ENCODE measurements at regions not wholly inside any gene's neighbourhood (a gene's known extent, or its start where the extent isn't known, plus 50 kb on each side); places are given as distances from the start of the nearest gene placed in this dataset.

DNA sequence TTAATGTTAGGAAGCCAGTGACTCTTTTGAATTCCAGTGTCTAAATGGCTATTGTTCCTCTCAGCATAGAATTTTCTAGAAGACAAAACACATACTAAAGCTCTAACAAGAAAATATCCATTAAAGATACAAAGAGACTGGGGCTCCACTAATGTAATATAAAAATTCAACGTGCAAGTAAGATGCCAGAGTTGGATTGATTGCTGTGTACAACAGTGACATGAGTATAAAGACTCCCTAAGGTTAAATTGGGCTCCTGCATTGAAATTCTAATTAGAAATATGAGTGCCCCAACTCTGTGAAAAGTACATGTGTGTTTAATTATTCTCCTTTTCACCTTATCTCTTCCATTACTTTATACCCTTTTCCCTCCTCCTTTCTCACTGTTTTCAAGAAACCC lies 253.6 kb upstream of the G2E3 start:
- Histone ChIP-seq H3K27me3 (ENCODE audit: insufficient read depth, poor library complexity, severe bottlenecking) (no peaks in the 10 kb centered on the region), H3K27ac (replicated peaks) (no peak overlapping the region), H3K4me3 (replicated peaks; ENCODE audit: insufficient read depth, low read length) (no peak overlapping the region)
- TF ChIP-seq CTCF (IDR thresholded peaks at IDR 0.05; ENCODE audit: insufficient read depth, low read length): no peak
- TF ChIP-seq SPI1 (IDR thresholded peaks at IDR 0.05; ENCODE audit: borderline replicate concordance, low read depth): no peak
- TF ChIP-seq GABPA (IDR thresholded peaks at IDR 0.05; ENCODE audit: low read depth): no peak
- no peak for TF ChIP-seq REST (IDR thresholded peaks at IDR 0.05; ENCODE audit: insufficient replicate concordance, low read depth)
- TF ChIP-seq POLR2AphosphoS5 (IDR thresholded peaks at IDR 0.05; ENCODE audit: low read depth): no peak
- DNase-seq (ENCODE audit: low read depth in 1 of 2, low spot score in 1 of 2): no peak

DNA sequence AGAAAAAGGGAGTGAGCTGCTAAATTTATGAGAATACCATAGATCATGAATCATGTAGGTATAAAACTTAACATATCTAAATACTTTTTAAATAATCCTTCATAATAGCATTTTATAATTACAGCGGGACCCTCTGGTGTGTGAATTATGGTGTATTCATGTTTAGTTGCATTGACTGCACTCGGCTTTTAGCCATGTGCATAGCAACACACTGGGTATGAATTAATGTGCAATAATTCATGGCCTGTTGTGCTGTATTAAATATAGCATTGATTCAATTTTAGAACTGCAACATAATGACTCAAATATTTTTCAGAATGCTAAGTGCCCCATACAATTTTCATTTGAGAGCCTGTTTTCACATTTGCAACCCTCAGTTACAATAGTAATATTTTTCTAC lies 249.6 kb upstream of the G2E3 start:
- H3K27me3 ChIP-seq (ENCODE audit: insufficient read depth, poor library complexity, severe bottlenecking): no peaks in the 10 kb centered on the region
- DNase-seq (ENCODE audit: low read depth in 1 of 2, low spot score in 1 of 2): no peak
- H3K27ac ChIP-seq (replicated peaks): no peak overlapping the region
- TF ChIP-seq CTCF (IDR thresholded peaks at IDR 0.05; ENCODE audit: insufficient read depth, low read length) (no peak), SPI1 (IDR thresholded peaks at IDR 0.05; ENCODE audit: borderline replicate concordance, low read depth) (no peak), POLR2AphosphoS5 (IDR thresholded peaks at IDR 0.05; ENCODE audit: low read depth) (no peak), GABPA (IDR thresholded peaks at IDR 0.05; ENCODE audit: low read depth) (no peak), REST (IDR thresholded peaks at IDR 0.05; ENCODE audit: insufficient replicate concordance, low read depth) (no peak)
- no peak overlapping the region for H3K4me3 ChIP-seq (replicated peaks; ENCODE audit: insufficient read depth, low read length)

DNA sequence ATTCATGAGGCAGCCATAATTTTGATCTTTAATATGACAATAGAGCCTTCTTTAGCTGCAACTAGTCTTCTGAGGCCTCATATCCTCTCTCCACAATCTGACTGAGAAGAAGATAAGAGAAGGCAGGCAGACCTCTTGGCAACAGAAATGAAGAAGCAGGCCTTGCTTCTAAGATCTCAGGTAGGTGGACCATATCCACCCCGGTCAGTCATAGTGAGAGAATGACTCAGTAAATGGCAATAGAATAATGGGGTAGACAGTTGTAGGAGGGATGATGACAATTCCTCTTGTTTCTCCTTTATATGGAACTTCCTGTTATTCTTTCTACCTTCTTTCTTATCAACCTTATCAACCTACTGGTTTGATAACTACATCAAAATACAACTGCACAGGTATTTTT lies 246.7 kb upstream of the G2E3 start:
- H3K27me3 ChIP-seq (ENCODE audit: insufficient read depth, poor library complexity, severe bottlenecking): no peaks in the 10 kb centered on the region
- H3K4me3 ChIP-seq (replicated peaks; ENCODE audit: insufficient read depth, low read length): no peak overlapping the region
- no peak for DNase-seq (ENCODE audit: low read depth in 1 of 2, low spot score in 1 of 2)
- TF ChIP-seq POLR2AphosphoS5 (IDR thresholded peaks at IDR 0.05; ENCODE audit: low read depth): no peak
- TF ChIP-seq GABPA (IDR thresholded peaks at IDR 0.05; ENCODE audit: low read depth): no peak
- no peak for TF ChIP-seq CTCF (IDR thresholded peaks at IDR 0.05; ENCODE audit: insufficient read depth, low read length)
- TF ChIP-seq REST (IDR thresholded peaks at IDR 0.05; ENCODE audit: insufficient replicate concordance, low read depth): no peak
- no peak for TF ChIP-seq SPI1 (IDR thresholded peaks at IDR 0.05; ENCODE audit: borderline replicate concordance, low read depth)
- no peak overlapping the region for H3K27ac ChIP-seq (replicated peaks)

Measured in HL-60 (cell line).